GM03348 (cell line): ENCODE measurements at regions not wholly inside any gene's neighbourhood (a gene's known extent, or its start where the extent isn't known, plus 50 kb on each side); places are given as distances from the start of the nearest gene placed in this dataset.

ENCODE experiments used
- DNase-seq: peaks from one replicate; pipeline ENCODE4 v3.0.0; 2012; ENCODE audit warnings: low spot score

DNA sequence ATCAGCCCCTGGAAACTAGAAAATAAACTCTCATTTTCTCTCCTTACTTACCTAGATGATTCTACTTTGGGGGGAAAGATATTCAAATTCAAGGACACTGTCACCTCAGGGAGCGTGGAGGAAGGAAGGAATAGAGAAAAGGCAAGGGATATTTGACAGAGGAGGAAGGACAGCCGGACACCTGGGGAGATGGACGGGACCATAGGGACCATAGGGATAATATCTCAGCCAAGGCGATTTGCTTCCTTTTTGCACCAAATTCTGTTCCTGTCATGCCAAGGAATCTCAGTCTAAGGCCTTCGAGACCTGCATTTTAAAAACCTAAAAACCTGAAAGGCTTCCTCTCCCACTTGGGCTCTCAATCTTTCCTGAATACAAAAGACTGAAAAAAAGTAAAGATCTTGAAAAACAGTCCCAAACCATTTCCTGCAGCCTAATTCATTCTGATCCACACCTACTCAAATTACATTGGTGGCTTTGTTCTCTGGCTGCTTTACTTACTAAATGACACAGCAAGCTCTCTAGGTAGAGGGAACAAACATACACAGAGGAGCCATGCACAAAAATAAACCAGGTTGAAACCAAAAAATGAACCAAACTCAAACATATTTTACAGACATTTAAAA, 73.9 kb upstream of the SLC24A5 start:
- DNase-seq, result no peak

- no peak for DNase-seq
Measured at GRCh38 chr15:48049736-48050135, 71.1 kb upstream of the SLC24A5 start.

- no peak for DNase-seq
Measured at GRCh38 chr15:48052946-48053345, 67.8 kb upstream of the SLC24A5 start.

GRCh38 chr15:48058371-48058770, 62.4 kb upstream of the SLC24A5 start:
- DNase-seq, result no peak

- DNase-seq, result peak; percentile 12
Measured at GRCh38 chr15:48059791-48060190, 61.0 kb upstream of the SLC24A5 start.

DNA sequence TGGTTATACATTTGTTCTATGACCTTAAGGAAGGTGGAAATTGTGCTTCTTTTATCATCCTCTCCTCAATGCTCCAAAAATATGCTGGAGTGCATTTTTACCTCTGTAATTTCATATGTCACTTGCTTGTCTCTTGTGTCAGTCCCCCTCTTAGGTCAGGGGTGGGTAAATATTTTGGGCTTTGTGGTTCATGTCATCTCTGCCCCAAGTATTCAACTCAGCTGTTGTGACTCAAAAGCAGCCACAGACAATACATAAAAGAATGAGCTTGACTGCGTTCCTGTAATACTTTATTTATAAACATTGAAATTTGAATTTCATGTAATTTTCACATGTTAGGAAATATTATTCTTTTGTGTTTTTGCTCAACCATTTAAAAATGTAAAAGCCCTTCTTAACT, 60.4 kb upstream of the SLC24A5 start:
- DNase-seq, result no peak

- DNase-seq, result no peak
Measured at GRCh38 chr15:48061605-48062004, 59.2 kb upstream of the SLC24A5 start.

DNA sequence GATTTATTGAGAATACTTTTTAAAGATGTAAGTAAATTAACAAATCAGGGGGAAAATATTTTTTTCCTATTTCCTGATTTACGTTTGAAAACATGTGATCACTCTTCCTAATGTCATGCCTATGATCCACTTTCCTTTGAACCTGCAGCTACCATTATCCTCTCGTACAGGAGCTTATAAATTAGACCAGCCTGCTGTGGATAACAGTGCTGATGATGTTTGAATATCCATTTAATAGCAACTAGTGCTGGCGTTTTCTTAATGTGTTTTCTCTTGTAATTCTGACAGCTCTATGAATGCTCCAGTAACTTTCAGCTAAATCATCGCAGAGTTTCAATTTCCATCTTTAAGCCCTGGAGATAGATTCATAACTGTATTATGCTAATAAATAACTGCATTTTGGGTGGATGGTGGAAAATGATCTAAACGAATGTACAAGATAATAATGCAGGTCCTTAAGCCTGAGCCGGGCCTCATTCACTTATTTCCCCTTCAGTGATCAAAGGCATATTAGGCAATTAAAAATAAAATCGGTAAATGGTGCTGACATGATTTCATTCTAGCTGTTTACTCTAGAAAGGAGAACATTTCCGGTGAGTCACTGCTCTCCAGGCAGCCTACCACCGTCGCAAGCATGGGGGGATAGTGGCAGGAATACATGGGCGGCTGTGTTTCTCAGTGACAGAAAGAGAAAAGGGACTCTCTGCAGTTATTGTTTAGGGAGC, 58.5 kb upstream of the SLC24A5 start:
- no peak for DNase-seq

DNA sequence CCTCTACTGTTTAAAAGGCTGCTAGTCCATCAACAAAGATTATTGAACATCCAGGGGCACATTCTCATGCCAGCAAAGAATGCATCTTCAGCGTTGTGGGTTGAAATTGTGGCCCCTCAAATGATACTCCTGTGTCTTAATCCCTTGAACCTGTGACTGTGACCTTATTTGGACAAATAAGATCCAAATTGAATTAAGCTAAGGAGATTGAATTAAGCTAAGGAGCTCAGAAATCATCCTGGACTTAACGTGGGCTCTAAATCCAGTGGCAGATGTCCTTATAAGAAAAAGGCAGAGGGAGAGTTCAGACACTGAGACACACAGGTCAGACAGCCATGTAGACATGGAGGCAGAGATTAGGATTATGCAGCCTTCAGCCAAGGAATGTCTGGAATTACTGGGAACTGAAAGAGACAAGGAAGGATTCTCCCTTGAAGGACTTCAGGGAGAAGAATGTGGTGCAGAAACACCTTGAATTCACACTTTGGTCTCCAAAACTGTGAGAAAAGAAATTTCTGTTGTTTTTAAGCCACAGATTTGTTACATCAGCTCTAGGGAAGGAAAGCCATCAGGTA, 57.3 kb upstream of the SLC24A5 start:
- no peak for DNase-seq

GRCh38 chr15:48064421-48064820, 56.4 kb upstream of the SLC24A5 start:
- DNase-seq, result no peak

- DNase-seq, result no peak
Measured at GRCh38 chr15:48066456-48066855, 54.3 kb upstream of the SLC24A5 start.
